Skeletal muscle cell (primary cell): ENCODE measurements at regions not wholly inside any gene's neighbourhood (a gene's known extent, or its start where the extent isn't known, plus 50 kb on each side); places are given as distances from the start of the nearest gene placed in this dataset.
"Not testable (repeated sequence)": the region's sequence is repeated elsewhere in the genome, so short reads cannot be mapped to it uniquely, and the experiment has no call there.

Source experiments
- DNase-seq: peaks from one replicate; pipeline ENCODE4 v3.0.0-alpha.2; 2010; ENCODE audit warnings: low read depth
- H3K4me3 ChIP-seq: 2 replicates; pipeline ENCODE4 v1.5.1; 2011; ENCODE audit warnings: low read depth, mild to moderate bottlenecking, control low read depth, low read length, moderate library complexity

- no peak overlapping the region for H3K4me3 ChIP-seq
- DNase-seq = no peak
Observed at GRCh38 chr22:42184852-42185251, 54.2 kb upstream of the CYP2D6 start.

- DNase-seq, H3K4me3 ChIP-seq: not testable (repeated sequence)
Observed at GRCh38 chr22:42183461-42184059, 53.0 kb upstream of the CYP2D6 start.

- no peak overlapping the region for H3K4me3 ChIP-seq
- no peak for DNase-seq
Observed at GRCh38 chr22:42180349-42180842, 49.8 kb upstream of the CYP2D6 start.
